Pancreas (tissue), 10 donors: ENCODE measurements at regions not wholly inside any gene's neighbourhood (a gene's known extent, or its start where the extent isn't known, plus 50 kb on each side); places are given as distances from the start of the nearest gene placed in this dataset.

Experiments
- ATAC-seq, 4 donors: fragments of 200-7000 bp; cut with Tn5 transposase; one replicate each; pipeline versions ENCODE4 v1.8.0 to v1.9.1; 2020; ENCODE audit warnings: mild to moderate bottlenecking in 4 of 4, moderate library complexity in 4 of 4
- DNase-seq, 6 donors: peaks; one replicate each; pipeline ENCODE4 v3.0.0-alpha.2; 2020
- FAIRE-seq: peaks from 2 replicates; lab custom pipeline; 2012; peaks lifted over from hg19 to GRCh38; lab: Jason Lieb, UNC
- H3K27ac ChIP-seq, 4 donors: fragments of 200-600 bp; sonication (generic); 1 replicate in 3 of 4; 2 replicates in 1 of 4; pipeline versions ENCODE4 v1.5.0 to v1.8.0; 2020
- H3K27me3 ChIP-seq, 4 donors: fragments of 200-600 bp; one replicate each; pipeline ENCODE4 v1.8.0; 2021
- H3K36me3 ChIP-seq, 3 donors: fragments of 200-600 bp; sonication (generic) in 1 of 3; one replicate each; pipeline versions ENCODE4 v1.5.0 to v1.8.0; 2020 to 2021
- H3K4me1 ChIP-seq, 3 donors: fragments of 200-600 bp; one replicate each; pipeline ENCODE4 v1.8.0; 2021
- H3K4me3 ChIP-seq, 4 donors: fragments of 200-600 bp; sonication (generic) in 2 of 4; one replicate each; pipeline versions ENCODE4 v1.5.0 to v1.8.0; 2020 to 2021
- H3K9me3 ChIP-seq, 4 donors: fragments of 200-600 bp; one replicate each; pipeline ENCODE4 v1.8.0; 2021
- WGBS, 2 donors: extraction: QIAGEN DNeasy Blood & Tissue Kit; methylation state at CpG; one replicate each; pipeline ENCODE4 v1.1.7; 2013; 5-methylcytosine and 5-hydroxymethylcytosine counted together
- intact Hi-C, 3 donors: fragments of 100-400 bp; cut with DNase I; formaldehyde crosslinking; loops; one replicate each; pipeline versions ENCODE4 v1.11.1 to v1.14.2; 2022
- TF ChIP-seq, protein P1 (sequence below), 4 donors: fragments of 200-600 bp; sonication (generic) in 3 of 4; IDR thresholded peaks; one replicate each; pipeline versions ENCODE4 v1.5.0 to v1.8.0; 2021; ENCODE audit warnings: antibody characterized with exemption in 4 of 4
- donor health status: healthy with polysubstance abuse.
- donor health status: DM: no; HTN: no; CAD: no; lungs with moderate emphysema.
- donor health status: DM: no; HTN: no; CAD: no.
- donor health status: control.
- donor health status: control.
- donor health status: Bipolar disorder and iron deficiency.
- donor health status: DM: yes; HTN: yes; CAD: no.
- donor health status: DM: no; HTN: no; CAD: no.
- donor health status: DM: no; HTN: no; CAD: no.
- donor health status: DM: yes; HTN: yes; CAD: no.

- no peaks in the 10 kb centered on the region for H3K9me3 ChIP-seq
- intact Hi-C loops: no loop called here
- H3K27ac ChIP-seq: no peak overlapping the region
- H3K36me3 ChIP-seq: no peaks in the 10 kb centered on the region
- DNase-seq: peak in 1 of 6 donors; percentile 5
- no peaks in the 10 kb centered on the region for H3K27me3 ChIP-seq
- no peak for FAIRE-seq
- WGBS, 2 donors: 35 to 45% methylated on average over 4 of the region's 4 CpGs
- H3K4me3 ChIP-seq: no peak overlapping the region
- no peaks in the 10 kb centered on the region for H3K4me1 ChIP-seq
- no peak for ATAC-seq
- TF ChIP-seq, protein P1, sequence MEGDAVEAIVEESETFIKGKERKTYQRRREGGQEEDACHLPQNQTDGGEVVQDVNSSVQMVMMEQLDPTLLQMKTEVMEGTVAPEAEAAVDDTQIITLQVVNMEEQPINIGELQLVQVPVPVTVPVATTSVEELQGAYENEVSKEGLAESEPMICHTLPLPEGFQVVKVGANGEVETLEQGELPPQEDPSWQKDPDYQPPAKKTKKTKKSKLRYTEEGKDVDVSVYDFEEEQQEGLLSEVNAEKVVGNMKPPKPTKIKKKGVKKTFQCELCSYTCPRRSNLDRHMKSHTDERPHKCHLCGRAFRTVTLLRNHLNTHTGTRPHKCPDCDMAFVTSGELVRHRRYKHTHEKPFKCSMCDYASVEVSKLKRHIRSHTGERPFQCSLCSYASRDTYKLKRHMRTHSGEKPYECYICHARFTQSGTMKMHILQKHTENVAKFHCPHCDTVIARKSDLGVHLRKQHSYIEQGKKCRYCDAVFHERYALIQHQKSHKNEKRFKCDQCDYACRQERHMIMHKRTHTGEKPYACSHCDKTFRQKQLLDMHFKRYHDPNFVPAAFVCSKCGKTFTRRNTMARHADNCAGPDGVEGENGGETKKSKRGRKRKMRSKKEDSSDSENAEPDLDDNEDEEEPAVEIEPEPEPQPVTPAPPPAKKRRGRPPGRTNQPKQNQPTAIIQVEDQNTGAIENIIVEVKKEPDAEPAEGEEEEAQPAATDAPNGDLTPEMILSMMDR (IDR thresholded peaks at IDR 0.05): no peak
Observed at GRCh38 chr1:70627910-70628309, 216.8 kb downstream of the CTH start.

DNA sequence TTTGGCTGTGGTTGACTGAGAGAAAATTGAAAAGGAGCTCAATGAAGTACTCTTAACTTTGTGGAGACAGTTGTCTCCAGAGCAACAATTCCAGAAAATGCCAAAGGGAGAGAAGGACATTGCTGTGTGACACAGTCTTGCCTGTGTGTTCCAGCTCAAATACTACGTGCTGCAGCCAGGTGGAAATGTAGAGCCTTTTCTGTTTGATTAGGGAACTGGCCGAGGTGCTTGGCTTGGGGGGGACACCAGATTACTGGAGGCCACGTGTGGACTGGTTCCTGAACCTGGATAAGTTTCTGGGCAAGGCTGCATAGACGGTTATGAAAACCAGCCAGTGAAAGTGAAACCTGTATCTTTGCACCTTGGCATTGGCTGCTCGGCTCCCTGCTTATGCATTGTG lies 217.9 kb downstream of the CTH start:
- Histone ChIP-seq H3K4me3 (no peak overlapping the region), H3K36me3 (no peaks in the 10 kb centered on the region), H3K9me3 (no peaks in the 10 kb centered on the region), H3K4me1 (no peaks in the 10 kb centered on the region), H3K27me3 (no peaks in the 10 kb centered on the region), H3K27ac (no peak overlapping the region)
- TF ChIP-seq, protein P1 (IDR thresholded peaks at IDR 0.05): no peak
- WGBS, 2 donors: 41 to 43% methylated on average over 5 of the region's 5 CpGs
- FAIRE-seq (no peak), DNase-seq (no peak), ATAC-seq (peak in 1 of 4 donors; percentile 28)
- intact Hi-C loops: no loop called here

DNA sequence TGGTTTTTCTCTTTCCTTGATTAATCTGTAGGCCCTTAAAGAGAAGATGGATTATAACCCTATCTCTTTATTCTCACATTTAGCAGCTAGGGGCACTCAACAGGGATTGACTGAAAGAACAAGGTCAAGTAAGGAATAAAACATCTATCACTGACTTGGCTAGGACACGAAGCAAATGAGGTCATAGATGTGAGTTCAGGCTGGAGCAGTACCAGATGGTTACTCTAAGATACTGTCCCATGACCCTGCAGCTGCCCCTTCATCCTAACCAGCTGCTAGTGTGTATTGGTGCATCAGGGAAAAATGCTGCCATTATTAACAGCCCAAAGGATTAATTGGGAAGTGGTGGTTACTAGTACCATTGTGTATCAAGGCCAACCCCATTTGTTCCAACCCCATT lies 221.9 kb downstream of the CTH start:
- Histone ChIP-seq H3K27ac (no peak overlapping the region), H3K9me3 (no peaks in the 10 kb centered on the region), H3K27me3 (no peaks in the 10 kb centered on the region), H3K4me1 (no peaks in the 10 kb centered on the region), H3K36me3 (no peaks in the 10 kb centered on the region), H3K4me3 (no peak overlapping the region)
- TF ChIP-seq, protein P1 (IDR thresholded peaks at IDR 0.05): no peak
- FAIRE-seq (no peak), DNase-seq (no peak), ATAC-seq (no peak)
- 29 to 41% methylated on average over 1 of the region's 1 CpG for WGBS, 2 donors
- intact Hi-C loops: no loop called here

DNA sequence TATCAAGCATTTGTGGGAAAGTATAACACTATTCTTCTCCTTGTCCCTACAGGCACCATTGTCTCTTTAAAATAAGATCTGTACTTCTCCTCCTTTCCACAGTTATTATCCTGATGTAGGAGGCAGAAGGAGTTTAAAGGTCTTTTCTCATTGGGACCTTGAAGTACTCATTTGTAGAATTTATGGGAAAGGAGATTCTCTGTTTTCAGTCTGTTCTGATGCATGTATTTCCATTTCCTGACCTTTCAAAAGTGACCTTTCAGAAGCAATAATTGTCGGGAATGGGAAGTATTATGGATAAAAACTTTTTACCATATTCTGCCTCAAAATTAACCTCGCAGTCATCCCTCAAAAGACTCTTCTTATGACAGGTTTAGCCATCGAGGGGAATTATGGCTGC lies 224.8 kb downstream of the CTH start:
- Histone ChIP-seq H3K9me3 (no peaks in the 10 kb centered on the region), H3K4me3 (no peak overlapping the region), H3K4me1 (no peaks in the 10 kb centered on the region), H3K27ac (no peak overlapping the region), H3K36me3 (no peaks in the 10 kb centered on the region), H3K27me3 (no peaks in the 10 kb centered on the region)
- intact Hi-C loops: no loop called here
- no peak for DNase-seq
- TF ChIP-seq, protein P1 (IDR thresholded peaks at IDR 0.05): no peak
- ATAC-seq: no peak
- 63 to 75% methylated on average over 3 of the region's 3 CpGs for WGBS, 2 donors
- FAIRE-seq: no peak

DNA sequence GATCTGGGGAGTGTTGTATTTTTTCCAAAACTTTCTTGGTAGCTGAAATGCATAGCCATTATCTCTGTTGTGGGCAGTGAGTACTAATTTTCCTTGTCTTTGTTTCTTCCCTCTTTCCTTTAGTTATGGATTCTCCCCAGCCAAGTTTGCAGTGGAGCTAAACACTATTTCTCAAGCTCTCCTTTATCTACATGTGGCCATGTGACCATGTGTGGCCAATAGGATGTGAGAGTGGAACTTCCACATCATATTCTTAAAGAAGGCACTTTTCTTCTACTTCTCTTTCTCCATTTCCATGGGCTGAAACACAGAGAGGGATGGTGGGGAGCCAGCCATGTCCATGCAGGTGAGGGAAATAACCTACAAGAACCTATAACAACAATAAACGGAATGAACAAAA lies 230.8 kb downstream of the CTH start:
- no peak for DNase-seq
- Histone ChIP-seq H3K4me3 (no peak overlapping the region), H3K27ac (no peak overlapping the region), H3K36me3 (no peaks in the 10 kb centered on the region), H3K9me3 (no peaks in the 10 kb centered on the region), H3K4me1 (no peaks in the 10 kb centered on the region), H3K27me3 (no peaks in the 10 kb centered on the region)
- no peak for FAIRE-seq
- no peak for ATAC-seq
- TF ChIP-seq, protein P1 (IDR thresholded peaks at IDR 0.05): no peak
- intact Hi-C loops: no loop called here
- WGBS, 2 donors: 80 to 81% methylated on average over 1 of the region's 1 CpG
